ENCODE measurements at regions not wholly inside any gene's neighbourhood (a gene's known extent, or its start where the extent isn't known, plus 50 kb on each side); places are given as distances from the start of the nearest gene placed in this dataset.
"Not testable (repeated sequence)": the region's sequence is repeated elsewhere in the genome, so short reads cannot be mapped to it uniquely, and the experiment has no call there.

DNA sequence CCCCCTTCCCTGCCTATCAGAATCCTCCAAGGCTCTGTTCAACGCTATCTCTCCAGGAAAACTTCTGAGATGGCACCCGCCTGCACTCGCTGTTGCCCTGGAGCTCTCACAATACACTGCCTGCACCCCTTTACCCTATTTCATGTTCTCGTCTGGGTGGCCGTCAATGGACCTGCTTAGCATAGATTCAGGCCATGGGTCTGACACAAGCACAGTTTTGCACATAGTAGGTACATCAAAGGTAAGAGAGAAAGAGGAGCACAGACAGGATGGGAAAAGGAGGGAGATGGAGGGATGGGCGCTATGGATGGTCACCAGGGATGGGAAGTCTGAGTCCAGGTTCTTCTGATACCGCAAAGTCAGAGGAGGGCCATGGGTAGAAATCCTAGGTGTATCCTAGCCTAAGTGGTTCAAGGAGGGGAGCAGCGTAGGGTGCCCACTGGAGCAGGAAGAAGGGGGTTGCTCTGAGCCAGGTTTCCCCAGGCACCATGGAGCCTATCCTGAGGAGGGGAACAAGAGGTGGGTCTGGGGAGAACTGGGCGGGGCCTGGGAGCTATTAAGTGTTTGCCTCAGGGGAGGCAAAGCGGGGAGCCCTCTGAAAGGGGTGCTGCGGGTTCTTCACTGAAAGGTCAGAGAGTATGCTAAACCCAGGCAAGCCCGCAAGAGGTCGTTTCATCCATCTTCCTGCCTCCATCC, 89.3 kb downstream of the MRPL14 start:
- no peak for ATAC-seq
- peaks cover 0 to 6% (median 2%) of the 10 kb centered on the region in 3 donors for H3K4me1 ChIP-seq
- no peak overlapping the region for H3K27ac ChIP-seq
- intact Hi-C loops (cut with DNase I): no loop called here
- WGBS, 2 donors: 92 to 93% methylated on average over 13 of the region's 13 CpGs
- H3K36me3 ChIP-seq: no peaks in the 10 kb centered on the region
- peak in 1 of 6 donors; percentile 22 for DNase-seq
- no peak overlapping the region for H3K4me3 ChIP-seq
- H3K27me3 ChIP-seq: no peaks in the 10 kb centered on the region
- H3K9me3 ChIP-seq: no peaks in the 10 kb centered on the region
- no peak for FAIRE-seq
- TF ChIP-seq, protein P1, sequence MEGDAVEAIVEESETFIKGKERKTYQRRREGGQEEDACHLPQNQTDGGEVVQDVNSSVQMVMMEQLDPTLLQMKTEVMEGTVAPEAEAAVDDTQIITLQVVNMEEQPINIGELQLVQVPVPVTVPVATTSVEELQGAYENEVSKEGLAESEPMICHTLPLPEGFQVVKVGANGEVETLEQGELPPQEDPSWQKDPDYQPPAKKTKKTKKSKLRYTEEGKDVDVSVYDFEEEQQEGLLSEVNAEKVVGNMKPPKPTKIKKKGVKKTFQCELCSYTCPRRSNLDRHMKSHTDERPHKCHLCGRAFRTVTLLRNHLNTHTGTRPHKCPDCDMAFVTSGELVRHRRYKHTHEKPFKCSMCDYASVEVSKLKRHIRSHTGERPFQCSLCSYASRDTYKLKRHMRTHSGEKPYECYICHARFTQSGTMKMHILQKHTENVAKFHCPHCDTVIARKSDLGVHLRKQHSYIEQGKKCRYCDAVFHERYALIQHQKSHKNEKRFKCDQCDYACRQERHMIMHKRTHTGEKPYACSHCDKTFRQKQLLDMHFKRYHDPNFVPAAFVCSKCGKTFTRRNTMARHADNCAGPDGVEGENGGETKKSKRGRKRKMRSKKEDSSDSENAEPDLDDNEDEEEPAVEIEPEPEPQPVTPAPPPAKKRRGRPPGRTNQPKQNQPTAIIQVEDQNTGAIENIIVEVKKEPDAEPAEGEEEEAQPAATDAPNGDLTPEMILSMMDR (IDR thresholded peaks at IDR 0.05): no peak

DNA sequence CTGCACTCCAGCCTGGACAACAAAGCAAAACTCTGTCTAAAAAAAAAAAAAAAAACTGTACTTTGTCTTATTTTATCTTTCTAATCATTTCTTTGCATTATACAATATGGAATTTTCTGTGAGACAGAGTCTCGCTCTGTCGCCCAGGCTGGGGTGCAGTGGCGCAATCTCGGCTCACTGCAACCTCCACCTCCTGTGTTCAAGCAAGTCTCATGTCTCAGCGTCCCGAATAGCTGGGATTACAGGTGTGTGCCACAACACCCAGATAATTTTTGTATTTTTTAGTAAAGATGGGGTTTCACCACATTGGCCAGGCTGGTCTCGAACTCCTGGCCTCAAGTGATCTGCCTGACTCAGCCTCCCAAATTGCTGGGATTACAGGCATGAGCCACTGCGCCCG, 90.0 kb downstream of the MRPL14 start:
- intact Hi-C loops (cut with DNase I); H3K36me3 ChIP-seq; H3K4me3 ChIP-seq; ATAC-seq; H3K27ac ChIP-seq; FAIRE-seq; DNase-seq; H3K4me1 ChIP-seq; H3K9me3 ChIP-seq; H3K27me3 ChIP-seq: not testable (repeated sequence)
- WGBS, 2 donors: 92 to 96% methylated on average over 9 of the region's 9 CpGs

DNA sequence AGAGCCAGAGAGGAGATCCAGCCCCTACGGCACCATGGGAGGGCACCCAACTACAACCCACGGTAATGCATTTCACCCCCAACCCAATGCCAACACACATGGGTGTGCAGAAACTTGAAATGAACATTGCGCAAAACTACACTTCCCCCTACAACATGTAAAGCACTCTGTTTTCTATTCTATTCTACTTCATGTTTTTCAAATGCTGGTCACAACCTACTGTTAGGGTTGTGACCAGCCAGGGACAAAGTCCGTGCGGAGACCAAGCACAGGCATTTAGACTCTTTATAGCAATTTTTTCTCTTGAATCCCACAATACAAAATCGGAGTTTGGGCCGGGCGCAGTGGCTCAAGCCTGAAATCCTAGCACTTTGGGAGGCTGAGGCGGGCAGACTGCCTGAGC, 90.6 kb downstream of the MRPL14 start:
- H3K36me3 ChIP-seq: no peaks in the 10 kb centered on the region
- H3K9me3 ChIP-seq: no peaks in the 10 kb centered on the region
- no peak for FAIRE-seq
- 91 to 97% methylated on average over 9 of the region's 9 CpGs for WGBS, 2 donors
- H3K4me1 ChIP-seq: no peaks in the 10 kb centered on the region
- ATAC-seq: peak in 2 of 4 donors; percentile 36 to 56
- TF ChIP-seq, protein P1 (IDR thresholded peaks at IDR 0.05): no peak
- no peak overlapping the region for H3K4me3 ChIP-seq
- no peaks in the 10 kb centered on the region for H3K27me3 ChIP-seq
- no peak overlapping the region for H3K27ac ChIP-seq
- intact Hi-C loops (cut with DNase I): no loop called here
- DNase-seq: peak in 1 of 6 donors; percentile 30

- DNase-seq: peak in 1 of 6 donors; percentile 25
- no peaks in the 10 kb centered on the region for H3K27me3 ChIP-seq
- whole genome bisulfite sequencing, 2 donors: 84 to 92% methylated on average over 2 of the region's 2 CpGs
- no peak for FAIRE-seq
- TF ChIP-seq, protein P1 (IDR thresholded peaks at IDR 0.05): no peak
- no peak for ATAC-seq
- no peaks in the 10 kb centered on the region for H3K36me3 ChIP-seq
- H3K4me3 ChIP-seq: no peak overlapping the region
- intact Hi-C loops (cut with DNase I): no loop called here
- no peaks in the 10 kb centered on the region for H3K4me1 ChIP-seq
- H3K27ac ChIP-seq: no peak overlapping the region
- H3K9me3 ChIP-seq: no peaks in the 10 kb centered on the region
These were observed 91.1 kb downstream of the MRPL14 start for GRCh38 chr6:44036196-44036595.

GRCh38 chr6:44035621-44036020, 91.6 kb downstream of the MRPL14 start:
- no peak overlapping the region for H3K4me3 ChIP-seq
- DNase-seq: peak in 1 of 6 donors; percentile 1
- no peaks in the 10 kb centered on the region for H3K9me3 ChIP-seq
- no peak for FAIRE-seq
- no peaks in the 10 kb centered on the region for H3K36me3 ChIP-seq
- TF ChIP-seq, protein P1 (IDR thresholded peaks at IDR 0.05): no peak
- intact Hi-C loops (cut with DNase I): no loop called here
- WGBS, 2 donors: 81 to 82% methylated on average over 3 of the region's 3 CpGs
- no peak overlapping the region for H3K27ac ChIP-seq
- no peaks in the 10 kb centered on the region for H3K27me3 ChIP-seq
- H3K4me1 ChIP-seq: no peaks in the 10 kb centered on the region
- peak in 1 of 4 donors; percentile 34 for ATAC-seq

All from pancreas (tissue), 10 donors.